Adrenal gland (tissue), 5 donors: ENCODE measurements at regions not wholly inside any gene's neighbourhood (a gene's known extent, or its start where the extent isn't known, plus 50 kb on each side); places are given as distances from the start of the nearest gene placed in this dataset.

ENCODE experiments used
- POLR2A ChIP-seq, 2 donors: fragments of 450-650 bp; IDR thresholded peaks; one replicate each; pipeline ENCODE4 v1.6.1; 2017; ENCODE audit warnings: antibody characterized with exemption in 2 of 2, mild to moderate bottlenecking in 2 of 2, moderate library complexity in 1 of 2
- TF ChIP-seq, protein P1 (sequence below), 6 experiments: fragments of 450-650 bp in 4 of 6; fragments of 200-600 bp in 2 of 6; sonication (generic) in 1 of 6; IDR thresholded peaks; 1 replicate in 5 of 6; 2 replicates in 1 of 6; pipeline versions ENCODE4 v1.5.1 to v1.8.0; 2016 to 2021; ENCODE audit warnings: antibody characterized with exemption in 6 of 6, mild to moderate bottlenecking in 2 of 6, moderate library complexity in 1 of 6
- donor health status: DM: no; HTN: no; CAD: no.

DNA sequence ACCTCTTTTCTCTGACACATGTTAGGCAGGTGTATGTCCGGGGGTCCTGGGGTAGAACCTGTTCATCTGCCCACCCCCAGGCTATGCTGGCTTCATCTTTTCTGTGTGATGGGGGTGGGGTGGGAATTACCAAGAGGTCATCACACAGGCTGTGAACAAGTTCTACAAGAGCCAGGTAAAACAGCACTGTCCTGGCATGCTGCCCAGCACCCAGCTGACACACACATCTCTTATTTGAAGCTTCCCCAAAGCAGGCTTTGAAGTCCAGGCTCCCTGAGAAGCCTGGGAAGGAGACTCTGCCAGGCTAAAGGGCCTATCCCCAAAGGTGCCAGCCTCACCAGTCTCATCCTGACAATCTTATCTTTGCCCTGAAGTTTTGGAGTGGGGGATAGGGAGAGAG is 141.1 kb downstream of the ALG10 start:
- TF ChIP-seq, protein P1, sequence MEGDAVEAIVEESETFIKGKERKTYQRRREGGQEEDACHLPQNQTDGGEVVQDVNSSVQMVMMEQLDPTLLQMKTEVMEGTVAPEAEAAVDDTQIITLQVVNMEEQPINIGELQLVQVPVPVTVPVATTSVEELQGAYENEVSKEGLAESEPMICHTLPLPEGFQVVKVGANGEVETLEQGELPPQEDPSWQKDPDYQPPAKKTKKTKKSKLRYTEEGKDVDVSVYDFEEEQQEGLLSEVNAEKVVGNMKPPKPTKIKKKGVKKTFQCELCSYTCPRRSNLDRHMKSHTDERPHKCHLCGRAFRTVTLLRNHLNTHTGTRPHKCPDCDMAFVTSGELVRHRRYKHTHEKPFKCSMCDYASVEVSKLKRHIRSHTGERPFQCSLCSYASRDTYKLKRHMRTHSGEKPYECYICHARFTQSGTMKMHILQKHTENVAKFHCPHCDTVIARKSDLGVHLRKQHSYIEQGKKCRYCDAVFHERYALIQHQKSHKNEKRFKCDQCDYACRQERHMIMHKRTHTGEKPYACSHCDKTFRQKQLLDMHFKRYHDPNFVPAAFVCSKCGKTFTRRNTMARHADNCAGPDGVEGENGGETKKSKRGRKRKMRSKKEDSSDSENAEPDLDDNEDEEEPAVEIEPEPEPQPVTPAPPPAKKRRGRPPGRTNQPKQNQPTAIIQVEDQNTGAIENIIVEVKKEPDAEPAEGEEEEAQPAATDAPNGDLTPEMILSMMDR (IDR thresholded peaks at IDR 0.05): no peak
- TF ChIP-seq POLR2A (IDR thresholded peaks at IDR 0.05): no peak
